ENCODE measurements at regions not wholly inside any gene's neighbourhood (a gene's known extent, or its start where the extent isn't known, plus 50 kb on each side); places are given as distances from the start of the nearest gene placed in this dataset.

- peak; percentile 65 for DNase-seq
- H3K9me3 ChIP-seq: peaks cover 0 to 42% (median 2%) of the 10 kb centered on the region in 8 donors
- no peaks in the 10 kb centered on the region for H3K4me1 ChIP-seq
- TF ChIP-seq POLR2AphosphoS5 (IDR thresholded peaks at IDR 0.05): no peak
- no peak for TF ChIP-seq POLR2A (IDR thresholded peaks at IDR 0.05)
- TF ChIP-seq CTCF (IDR thresholded peaks at IDR 0.05 in 8 of 11, conservative IDR thresholded peaks at IDR 0.05 in 3 of 11): no peak
- no peaks in the 10 kb centered on the region for H3K36me3 ChIP-seq
- H3K27ac ChIP-seq: no peak overlapping the region
- H3K27me3 ChIP-seq (replicated peaks in 1 of 7): no peaks in the 10 kb centered on the region
- no peak overlapping the region for H3K4me3 ChIP-seq
- intact Hi-C loops (cut with DNase I; ENCODE audit: low total_unique reads): no loop called here
- WGBS, 5 donors: 92 to 95% (median 94%) methylated on average over 7 to 13 of the region's 13 CpGs
Measured at GRCh38 chr13:18951412-18951811, 230.2 kb downstream of the TUBA3C start.

GRCh38 chr13:18949970-18950369, 231.7 kb downstream of the TUBA3C start:
- 86 to 98% (median 91%) methylated on average over 5 to 7 of the region's 7 CpGs for WGBS, 5 donors
- no peak overlapping the region for H3K4me3 ChIP-seq
- DNase-seq: peak; percentile 58
- no peak overlapping the region for H3K27ac ChIP-seq
- H3K4me1 ChIP-seq: no peaks in the 10 kb centered on the region
- no peak for TF ChIP-seq CTCF (IDR thresholded peaks at IDR 0.05 in 8 of 11, conservative IDR thresholded peaks at IDR 0.05 in 3 of 11)
- TF ChIP-seq POLR2A (IDR thresholded peaks at IDR 0.05): no peak
- TF ChIP-seq POLR2AphosphoS5 (IDR thresholded peaks at IDR 0.05): no peak
- H3K36me3 ChIP-seq: no peaks in the 10 kb centered on the region
- intact Hi-C loops (cut with DNase I; ENCODE audit: low total_unique reads): no loop called here
- H3K27me3 ChIP-seq (replicated peaks in 1 of 7): peaks cover 0 to 1% (median 0%) of the 10 kb centered on the region in 7 donors
- H3K9me3 ChIP-seq: peaks cover 0 to 29% (median 0%) of the 10 kb centered on the region in 8 donors

- TF ChIP-seq POLR2A (IDR thresholded peaks at IDR 0.05) (no peak), POLR2AphosphoS5 (IDR thresholded peaks at IDR 0.05) (no peak), CTCF (IDR thresholded peaks at IDR 0.05 in 8 of 11, conservative IDR thresholded peaks at IDR 0.05 in 3 of 11) (no peak)
- Histone ChIP-seq H3K36me3 (no peaks in the 10 kb centered on the region), H3K27ac (no peak overlapping the region), H3K4me1 (no peaks in the 10 kb centered on the region), H3K27me3 (replicated peaks in 1 of 7) (peaks cover 0 to 7% (median 0%) of the 10 kb centered on the region in 7 donors), H3K4me3 (no peak overlapping the region), H3K9me3 (peaks cover 0 to 33% (median 0%) of the 10 kb centered on the region in 8 donors)
- DNase-seq: no peak
- intact Hi-C loops (cut with DNase I; ENCODE audit: low total_unique reads): no loop called here
- 64 to 81% (median 70%) methylated on average over 9 of the region's 9 CpGs for WGBS, 5 donors
Measured at GRCh38 chr13:18949489-18949761, 232.2 kb downstream of the TUBA3C start.

- peaks cover 0 to 12% (median 0%) of the 10 kb centered on the region in 7 donors for H3K27me3 ChIP-seq (replicated peaks in 1 of 7)
- intact Hi-C loops (cut with DNase I; ENCODE audit: low total_unique reads): no loop called here
- no peak overlapping the region for H3K27ac ChIP-seq
- TF ChIP-seq POLR2A (IDR thresholded peaks at IDR 0.05): no peak
- TF ChIP-seq CTCF (IDR thresholded peaks at IDR 0.05 in 8 of 11, conservative IDR thresholded peaks at IDR 0.05 in 3 of 11): no peak
- no peak for TF ChIP-seq POLR2AphosphoS5 (IDR thresholded peaks at IDR 0.05)
- DNase-seq: peak; percentile 64
- H3K4me1 ChIP-seq: no peaks in the 10 kb centered on the region
- no peaks in the 10 kb centered on the region for H3K36me3 ChIP-seq
- H3K9me3 ChIP-seq: peaks cover 0 to 30% (median 0%) of the 10 kb centered on the region in 8 donors
- no peak overlapping the region for H3K4me3 ChIP-seq
- WGBS, 5 donors: 75 to 90% (median 84%) methylated on average over 10 to 19 of the region's 19 CpGs
Measured at GRCh38 chr13:18948664-18949488, 232.7 kb downstream of the TUBA3C start.
